ENCODE measurements at regions not wholly inside any gene's neighbourhood (a gene's known extent, or its start where the extent isn't known, plus 50 kb on each side); places are given as distances from the start of the nearest gene placed in this dataset.

DNA sequence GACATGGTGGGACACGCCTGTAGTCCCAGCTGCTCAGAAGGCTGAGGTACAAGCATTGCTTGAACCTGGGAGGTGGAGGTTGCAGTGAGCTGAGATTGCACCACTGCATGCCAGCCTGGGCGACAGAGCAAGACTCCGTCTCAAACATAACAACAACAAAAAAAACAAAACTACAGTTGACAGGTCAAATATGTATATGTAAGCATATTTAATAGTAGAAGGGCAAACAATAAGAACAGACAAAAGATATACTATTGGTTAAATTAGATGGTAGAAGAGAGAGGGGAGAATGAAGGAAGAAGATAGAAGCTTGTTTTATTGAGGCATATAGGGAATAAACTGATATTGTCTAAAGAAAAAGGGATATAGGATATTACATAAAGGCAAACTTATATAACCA, 247.1 kb downstream of the KLF13 start:
- TF ChIP-seq, protein P1, sequence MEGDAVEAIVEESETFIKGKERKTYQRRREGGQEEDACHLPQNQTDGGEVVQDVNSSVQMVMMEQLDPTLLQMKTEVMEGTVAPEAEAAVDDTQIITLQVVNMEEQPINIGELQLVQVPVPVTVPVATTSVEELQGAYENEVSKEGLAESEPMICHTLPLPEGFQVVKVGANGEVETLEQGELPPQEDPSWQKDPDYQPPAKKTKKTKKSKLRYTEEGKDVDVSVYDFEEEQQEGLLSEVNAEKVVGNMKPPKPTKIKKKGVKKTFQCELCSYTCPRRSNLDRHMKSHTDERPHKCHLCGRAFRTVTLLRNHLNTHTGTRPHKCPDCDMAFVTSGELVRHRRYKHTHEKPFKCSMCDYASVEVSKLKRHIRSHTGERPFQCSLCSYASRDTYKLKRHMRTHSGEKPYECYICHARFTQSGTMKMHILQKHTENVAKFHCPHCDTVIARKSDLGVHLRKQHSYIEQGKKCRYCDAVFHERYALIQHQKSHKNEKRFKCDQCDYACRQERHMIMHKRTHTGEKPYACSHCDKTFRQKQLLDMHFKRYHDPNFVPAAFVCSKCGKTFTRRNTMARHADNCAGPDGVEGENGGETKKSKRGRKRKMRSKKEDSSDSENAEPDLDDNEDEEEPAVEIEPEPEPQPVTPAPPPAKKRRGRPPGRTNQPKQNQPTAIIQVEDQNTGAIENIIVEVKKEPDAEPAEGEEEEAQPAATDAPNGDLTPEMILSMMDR (IDR thresholded peaks at IDR 0.05; ENCODE audit: insufficient read depth, low read length, poor library complexity, severe bottlenecking): no peak
- no peak overlapping the region for H3K4me3 ChIP-seq (replicated peaks; ENCODE audit: low read depth, low read length)
- no peaks in the 10 kb centered on the region for H3K36me3 ChIP-seq (ENCODE audit: control insufficient read depth, insufficient read depth, low read length)
- no peak for DNase-seq (ENCODE audit: extremely low read depth, insufficient read length)
- no peaks in the 10 kb centered on the region for H3K27me3 ChIP-seq (replicated peaks; ENCODE audit: control insufficient read depth, insufficient read depth, low read length)

GRCh38 chr15:31574766-31575165, 248.1 kb downstream of the KLF13 start:
- no peaks in the 10 kb centered on the region for H3K36me3 ChIP-seq (ENCODE audit: control insufficient read depth, insufficient read depth, low read length)
- TF ChIP-seq, protein P1 (IDR thresholded peaks at IDR 0.05; ENCODE audit: insufficient read depth, low read length, poor library complexity, severe bottlenecking): no peak
- no peak for DNase-seq (ENCODE audit: extremely low read depth, insufficient read length)
- no peaks in the 10 kb centered on the region for H3K27me3 ChIP-seq (replicated peaks; ENCODE audit: control insufficient read depth, insufficient read depth, low read length)
- no peak overlapping the region for H3K4me3 ChIP-seq (replicated peaks; ENCODE audit: low read depth, low read length)

DNA sequence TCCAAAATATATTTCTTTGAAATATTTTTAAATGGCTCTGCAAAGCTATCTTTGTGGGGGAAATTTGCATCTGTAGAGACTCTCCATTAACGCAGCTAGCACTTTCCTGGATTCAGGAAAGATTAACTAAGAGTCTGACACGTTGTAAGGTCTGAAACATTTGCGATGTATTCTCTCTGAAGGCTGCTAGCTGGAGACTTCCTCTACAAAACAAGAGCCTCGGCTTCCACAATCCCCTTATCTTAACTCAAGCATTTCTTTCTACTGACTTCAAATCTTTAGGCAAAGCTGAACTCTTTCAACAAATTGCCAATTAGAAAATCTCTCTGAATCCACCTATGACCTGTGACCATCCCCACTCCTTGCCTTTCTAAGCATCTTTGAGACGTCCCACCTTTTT, 250.5 kb downstream of the KLF13 start:
- TF ChIP-seq, protein P1 (IDR thresholded peaks at IDR 0.05; ENCODE audit: insufficient read depth, low read length, poor library complexity, severe bottlenecking): no peak
- Histone ChIP-seq H3K27me3 (replicated peaks; ENCODE audit: control insufficient read depth, insufficient read depth, low read length) (no peaks in the 10 kb centered on the region), H3K4me3 (replicated peaks; ENCODE audit: low read depth, low read length) (no peak overlapping the region), H3K36me3 (ENCODE audit: control insufficient read depth, insufficient read depth, low read length) (no peaks in the 10 kb centered on the region)
- DNase-seq (ENCODE audit: extremely low read depth, insufficient read length): no peak

DNA sequence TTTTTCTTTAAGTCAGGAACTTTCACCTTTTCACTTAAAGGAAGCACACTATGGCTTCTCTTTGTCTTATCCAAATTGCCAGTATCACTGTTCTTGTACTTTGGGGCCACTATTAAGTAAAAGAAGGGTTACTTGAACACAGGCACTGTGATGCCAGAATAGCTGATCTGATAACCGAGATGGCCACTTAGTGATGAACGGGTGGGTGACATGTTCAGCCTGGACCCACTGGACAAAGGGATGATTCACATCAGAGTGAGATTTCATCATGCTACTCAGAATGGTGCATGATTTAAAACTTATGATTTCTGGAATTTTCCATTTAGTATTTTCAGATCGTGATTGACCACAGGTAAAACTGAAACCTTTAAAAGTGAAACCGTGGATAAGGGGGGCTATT, 252.6 kb downstream of the KLF13 start:
- H3K36me3 ChIP-seq (ENCODE audit: control insufficient read depth, insufficient read depth, low read length): no peaks in the 10 kb centered on the region
- TF ChIP-seq, protein P1 (IDR thresholded peaks at IDR 0.05; ENCODE audit: insufficient read depth, low read length, poor library complexity, severe bottlenecking): no peak
- DNase-seq (ENCODE audit: extremely low read depth, insufficient read length): no peak
- H3K27me3 ChIP-seq (replicated peaks; ENCODE audit: control insufficient read depth, insufficient read depth, low read length): no peaks in the 10 kb centered on the region; the same call in 1 of the 2 replicates
- no peak overlapping the region for H3K4me3 ChIP-seq (replicated peaks; ENCODE audit: low read depth, low read length)

DNA sequence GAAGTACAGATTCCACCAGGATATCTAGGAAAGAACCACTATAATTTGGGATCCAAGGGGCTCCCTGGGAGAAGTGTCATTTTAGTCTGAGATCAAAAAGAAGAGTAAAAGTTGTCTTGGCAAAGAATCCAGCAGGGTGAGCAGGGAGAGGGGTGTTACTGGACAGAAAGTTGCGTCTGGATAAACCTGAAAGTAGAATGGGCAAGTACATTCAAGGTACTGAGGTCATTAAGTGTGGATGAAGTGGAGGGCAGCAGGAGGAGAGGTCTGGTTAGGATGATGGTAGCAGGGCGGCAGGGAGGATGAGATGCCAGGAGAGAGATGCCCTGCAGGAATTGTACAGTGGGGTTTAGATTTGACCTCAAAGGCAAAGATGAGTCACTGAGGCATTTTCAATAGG, 253.3 kb downstream of the KLF13 start:
- DNase-seq (ENCODE audit: extremely low read depth, insufficient read length): no peak
- Histone ChIP-seq H3K4me3 (replicated peaks; ENCODE audit: low read depth, low read length) (no peak overlapping the region), H3K27me3 (replicated peaks; ENCODE audit: control insufficient read depth, insufficient read depth, low read length) (no peaks in the 10 kb centered on the region; the same call in 1 of the 2 replicates), H3K36me3 (ENCODE audit: control insufficient read depth, insufficient read depth, low read length) (no peaks in the 10 kb centered on the region)
- TF ChIP-seq, protein P1 (IDR thresholded peaks at IDR 0.05; ENCODE audit: insufficient read depth, low read length, poor library complexity, severe bottlenecking): no peak

DNA sequence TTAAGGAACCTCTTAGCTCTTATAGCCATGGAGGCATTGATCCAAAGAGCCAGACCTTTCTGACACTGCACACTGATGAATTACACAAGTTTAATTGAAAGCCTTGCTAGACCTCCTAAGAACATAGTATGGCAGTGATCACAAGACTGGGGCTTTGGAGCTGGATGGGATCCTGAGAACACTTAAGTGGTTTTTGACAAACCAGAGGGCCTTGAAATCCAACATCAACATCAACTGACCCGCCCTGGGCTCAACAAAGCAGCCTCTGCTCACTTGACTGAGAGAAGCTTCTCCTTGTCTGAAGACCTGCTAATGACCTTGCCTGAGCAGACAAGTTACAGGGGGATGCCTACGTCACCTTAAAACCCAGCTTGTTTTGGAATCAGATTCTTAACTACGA, 257.6 kb downstream of the KLF13 start:
- no peak for DNase-seq (ENCODE audit: extremely low read depth, insufficient read length)
- Histone ChIP-seq H3K4me3 (replicated peaks; ENCODE audit: low read depth, low read length) (no peak overlapping the region), H3K36me3 (ENCODE audit: control insufficient read depth, insufficient read depth, low read length) (no peaks in the 10 kb centered on the region), H3K27me3 (replicated peaks; ENCODE audit: control insufficient read depth, insufficient read depth, low read length) (peaks cover 2% of the 10 kb centered on the region; the same call in 1 of the 2 replicates)
- TF ChIP-seq, protein P1 (IDR thresholded peaks at IDR 0.05; ENCODE audit: insufficient read depth, low read length, poor library complexity, severe bottlenecking): no peak
